ENCODE measurements at regions not wholly inside any gene's neighbourhood (a gene's known extent, or its start where the extent isn't known, plus 50 kb on each side); places are given as distances from the start of the nearest gene placed in this dataset.

DNA sequence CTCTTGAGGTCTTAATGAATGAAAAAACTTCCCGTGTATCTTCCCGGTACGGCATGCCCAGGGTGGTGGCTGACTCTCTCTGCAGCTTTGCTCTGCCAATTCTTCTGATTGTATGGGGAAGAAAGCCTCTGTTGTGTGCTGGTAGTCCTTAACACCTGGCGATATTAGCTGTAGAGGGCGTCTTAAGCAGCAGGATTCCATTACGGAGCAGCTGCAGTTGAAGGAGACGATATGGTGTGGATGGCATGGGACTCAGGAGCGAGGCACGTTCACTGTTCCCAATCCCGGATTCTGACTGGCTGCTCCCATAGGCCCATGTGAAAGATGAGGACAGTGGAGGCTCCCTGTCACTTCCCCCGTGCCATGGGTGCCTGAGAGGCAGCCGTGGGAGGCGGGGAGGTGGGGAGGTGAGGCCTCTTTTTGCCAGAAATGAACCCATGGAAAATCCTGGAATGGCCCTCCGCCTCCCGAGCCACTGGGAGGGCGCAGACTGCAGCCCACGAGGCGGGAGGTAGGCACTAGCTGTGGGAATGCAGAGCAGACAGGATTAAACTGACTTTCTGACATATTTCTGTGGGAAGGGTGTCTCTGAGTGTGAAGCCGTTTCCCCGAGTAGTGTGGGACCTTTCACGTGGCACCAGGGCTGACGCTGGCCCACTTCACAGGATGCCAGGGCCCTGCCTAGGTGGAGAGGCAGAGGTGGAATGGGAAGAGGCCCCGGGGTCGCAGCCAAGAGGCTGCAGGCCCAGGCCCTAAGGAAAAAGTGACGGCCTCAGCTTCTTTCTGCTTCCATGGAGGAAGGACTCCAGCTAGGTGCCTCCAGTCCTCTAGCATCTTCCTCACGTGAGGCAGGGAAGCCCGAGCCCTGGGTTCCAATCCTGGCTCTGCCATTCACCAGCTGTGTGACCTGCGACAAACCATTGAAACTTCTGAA is 121.4 kb upstream of the CD82 start:
- DNase-seq (ENCODE audit: low read depth) = no peak
- H3K4me3 ChIP-seq (ENCODE audit: low read depth, low read length) = no peak overlapping the region
- TF ChIP-seq CTCF (IDR thresholded peaks at IDR 0.05; ENCODE audit: insufficient read depth, low read depth, low read length, missing control alignments) = no peak

GRCh38 chr11:44444770-44445321 is 120.6 kb upstream of the CD82 start:
- TF ChIP-seq CTCF (IDR thresholded peaks at IDR 0.05; ENCODE audit: insufficient read depth, low read depth, low read length, missing control alignments) = no peak

DNA sequence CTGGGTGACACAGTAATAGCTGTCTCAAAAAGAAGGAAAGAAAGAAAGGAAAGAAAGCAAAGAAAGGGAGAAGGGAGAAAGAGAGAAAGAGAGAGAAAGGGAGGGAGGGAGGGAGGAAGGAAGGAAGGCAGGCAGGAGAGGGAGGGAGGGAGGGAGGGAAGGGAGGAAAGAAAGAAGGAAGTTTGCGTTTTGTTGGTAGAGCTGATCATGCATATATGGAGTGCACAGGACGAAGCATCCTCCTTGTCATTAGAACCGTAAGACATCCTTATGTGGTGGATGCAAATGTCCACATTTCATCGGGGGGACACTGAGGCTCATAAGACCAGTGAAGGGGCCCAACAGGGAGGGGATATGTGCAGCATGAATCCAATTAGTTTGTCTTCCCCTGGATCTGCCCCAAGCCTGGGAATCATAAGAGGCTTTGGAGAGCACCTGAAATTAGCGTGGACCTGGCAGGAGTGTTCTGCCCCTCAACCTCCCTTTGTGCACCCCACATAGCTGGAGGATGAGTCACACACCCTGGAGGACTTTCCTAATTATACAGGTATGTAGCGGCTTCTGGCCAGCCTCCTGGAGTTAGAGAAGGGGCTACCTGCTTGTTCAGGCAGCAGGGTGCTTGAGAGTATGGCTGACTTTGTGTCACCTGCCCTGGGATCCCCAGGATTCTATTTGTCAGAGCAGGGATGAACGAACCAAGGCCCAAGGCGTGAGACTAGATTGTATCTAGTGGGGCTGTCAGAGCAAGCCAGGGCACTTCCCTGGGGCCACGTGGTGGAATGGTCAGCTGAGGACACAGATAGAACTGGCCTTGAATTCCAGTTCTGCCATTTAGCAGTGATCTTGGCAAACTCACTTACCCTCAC is 119.7 kb upstream of the CD82 start:
- DNase-seq (ENCODE audit: low read depth) = no peak
- no peak for TF ChIP-seq CTCF (IDR thresholded peaks at IDR 0.05; ENCODE audit: insufficient read depth, low read depth, low read length, missing control alignments)
- H3K4me3 ChIP-seq (ENCODE audit: low read depth, low read length) = no peak overlapping the region

More at GRCh38 chr11:44444770-44445321, 120.6 kb upstream of the CD82 start:
- no peak overlapping the region for H3K4me3 ChIP-seq (ENCODE audit: low read depth, low read length)
- DNase-seq (ENCODE audit: low read depth) = no peak

DNA sequence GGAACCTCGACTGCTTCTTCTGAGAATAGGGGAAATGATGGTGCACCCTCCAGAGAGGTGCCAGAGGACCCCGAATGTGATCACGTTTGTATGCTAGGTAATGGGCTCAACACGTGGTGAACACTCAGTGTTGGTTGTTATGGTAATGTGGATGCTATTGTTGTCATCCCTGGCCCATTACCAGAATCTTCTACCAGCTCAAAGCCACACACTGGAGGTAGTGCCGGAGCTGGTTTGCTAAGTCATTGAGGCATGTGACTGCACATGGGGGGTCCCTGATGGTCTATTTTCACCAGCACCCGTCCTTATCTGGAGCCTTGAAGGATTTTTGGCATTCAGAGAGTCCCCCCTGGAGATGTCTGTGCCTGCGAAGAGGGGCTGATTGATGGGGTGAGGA is 119.1 kb upstream of the CD82 start:
- no peak for TF ChIP-seq CTCF (IDR thresholded peaks at IDR 0.05; ENCODE audit: insufficient read depth, low read depth, low read length, missing control alignments)
- no peak overlapping the region for H3K4me3 ChIP-seq (ENCODE audit: low read depth, low read length)
- no peak for DNase-seq (ENCODE audit: low read depth)

DNA sequence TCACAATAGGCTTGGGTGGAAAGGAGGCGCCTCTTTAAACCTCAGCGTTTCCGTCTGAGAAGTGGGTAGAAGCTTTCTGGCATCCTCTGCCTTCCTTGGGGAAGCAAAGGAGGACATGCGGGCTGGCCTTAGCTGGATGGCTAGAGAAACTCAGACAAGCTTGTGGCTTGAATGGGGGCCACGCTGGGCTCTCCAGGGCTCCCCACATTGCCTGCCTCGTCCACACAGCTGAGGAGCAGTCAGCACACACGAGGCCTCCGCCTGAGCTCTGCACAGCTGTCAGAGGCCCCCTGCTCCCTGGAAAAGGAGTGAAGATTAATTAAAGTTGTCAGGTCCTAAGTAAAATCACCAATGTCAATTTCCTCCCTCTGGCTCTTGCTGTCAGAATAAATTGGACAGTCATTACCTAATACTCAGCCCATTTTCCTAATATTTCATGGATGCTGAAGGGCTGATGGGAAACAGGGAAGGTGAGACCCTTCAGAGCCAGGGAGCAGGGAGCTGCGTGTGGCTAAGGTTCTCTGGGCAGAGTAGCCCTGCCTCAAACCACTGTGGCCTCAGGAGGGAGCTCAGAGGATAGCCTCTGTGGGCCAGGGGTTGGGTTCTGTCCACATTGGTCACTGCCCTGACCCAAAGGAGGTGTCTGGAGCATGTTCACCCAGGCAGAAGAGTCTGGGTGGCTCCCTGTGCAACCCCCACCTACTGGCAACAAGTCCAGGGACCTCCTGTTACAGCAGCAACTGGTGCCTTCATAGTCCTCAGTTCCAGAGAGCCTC is 118.3 kb upstream of the CD82 start:
- no peak for TF ChIP-seq CTCF (IDR thresholded peaks at IDR 0.05; ENCODE audit: insufficient read depth, low read depth, low read length, missing control alignments)
- DNase-seq (ENCODE audit: low read depth) = no peak
- H3K4me3 ChIP-seq (ENCODE audit: low read depth, low read length) = no peak overlapping the region

DNA sequence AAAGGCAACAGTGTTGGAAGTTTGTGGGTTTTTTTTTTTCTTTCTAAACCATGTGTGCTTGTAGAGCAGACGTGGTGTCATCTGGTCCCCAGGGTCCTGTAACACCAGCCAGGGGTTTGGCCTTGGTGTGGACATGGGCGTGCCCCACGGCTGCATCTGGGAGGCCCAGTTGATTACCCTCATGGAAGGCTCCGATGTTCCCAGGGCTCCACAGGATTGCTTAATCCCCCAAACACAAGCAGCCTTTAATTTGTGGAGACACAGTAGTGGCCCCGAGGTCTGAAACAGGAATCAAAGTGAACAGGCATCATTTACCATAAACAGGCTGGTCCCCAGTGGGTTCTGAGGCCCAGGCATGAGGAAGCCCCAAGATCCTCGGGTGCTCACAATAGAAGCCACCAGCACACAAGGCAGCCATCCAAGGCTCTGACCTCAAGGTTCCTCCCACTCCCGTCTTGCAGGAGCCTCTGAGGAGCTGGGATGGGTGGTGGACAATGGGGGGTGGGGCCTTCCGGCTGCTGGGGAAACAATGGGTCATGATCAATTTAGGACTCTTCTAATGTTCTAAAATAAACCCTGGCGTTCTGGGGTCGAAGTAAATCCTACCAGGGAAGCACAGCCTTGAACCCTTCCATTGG is 115.0 kb upstream of the CD82 start:
- no peak for DNase-seq (ENCODE audit: low read depth)
- H3K4me3 ChIP-seq (ENCODE audit: low read depth, low read length) = no peak overlapping the region
- TF ChIP-seq CTCF (IDR thresholded peaks at IDR 0.05; ENCODE audit: insufficient read depth, low read depth, low read length, missing control alignments) = no peak

Data from GM12865 (cell line).